Transverse colon (tissue), 3 donors: ENCODE measurements at regions not wholly inside any gene's neighbourhood (a gene's known extent, or its start where the extent isn't known, plus 50 kb on each side); places are given as distances from the start of the nearest gene placed in this dataset.

Experiments
- EP300 ChIP-seq: sonication (generic); formaldehyde crosslinking; IDR thresholded peaks from one replicate; pipeline ENCODE4 v1.6.1; 2017; ENCODE audit warnings: antibody characterized with exemption, low read depth
- TF ChIP-seq, protein P1 (sequence below), 5 experiments: fragments of 200-600 bp in 3 of 5; fragments of 450-650 bp in 2 of 5; sonication (generic) in 3 of 5; IDR thresholded peaks; 1 replicate in 2 of 5; 2 replicates in 3 of 5; pipeline ENCODE4 v1.5.1; 2016 to 2017; ENCODE audit warnings: antibody characterized with exemption in 5 of 5, inconsistent platforms in 3 of 5, mild to moderate bottlenecking in 2 of 5, moderate library complexity in 1 of 5

DNA sequence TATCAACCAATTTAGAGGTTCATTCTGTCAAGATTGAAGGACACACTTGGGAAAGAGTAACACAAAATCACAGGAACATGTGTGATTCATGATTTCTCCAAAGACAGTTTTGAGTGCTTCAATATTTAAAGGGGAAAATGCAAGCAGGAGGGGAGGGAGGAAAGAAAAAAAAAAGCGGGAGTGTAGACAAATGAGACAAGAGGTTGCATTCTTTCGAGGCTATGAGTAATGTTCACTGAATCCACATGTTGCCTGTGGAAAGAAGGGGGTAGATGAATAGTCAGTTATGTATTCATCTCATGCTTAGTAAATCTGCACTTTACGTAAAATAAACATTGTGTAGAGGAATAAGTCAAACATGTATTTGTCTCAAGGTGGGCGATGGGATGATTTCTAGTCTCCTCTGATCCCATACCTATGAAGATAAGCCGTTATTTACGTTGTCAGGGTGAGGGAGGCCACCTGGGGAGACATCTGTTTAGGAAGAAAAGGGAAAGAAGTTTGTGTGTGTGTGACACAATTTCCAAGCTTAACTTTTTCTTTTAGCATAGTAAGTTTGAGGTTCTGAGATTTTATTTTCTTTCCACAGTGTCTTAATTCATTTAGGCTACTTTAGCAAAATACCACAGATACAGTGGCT is 211.0 kb upstream of the ZC3H15 start:
- TF ChIP-seq, protein P1, sequence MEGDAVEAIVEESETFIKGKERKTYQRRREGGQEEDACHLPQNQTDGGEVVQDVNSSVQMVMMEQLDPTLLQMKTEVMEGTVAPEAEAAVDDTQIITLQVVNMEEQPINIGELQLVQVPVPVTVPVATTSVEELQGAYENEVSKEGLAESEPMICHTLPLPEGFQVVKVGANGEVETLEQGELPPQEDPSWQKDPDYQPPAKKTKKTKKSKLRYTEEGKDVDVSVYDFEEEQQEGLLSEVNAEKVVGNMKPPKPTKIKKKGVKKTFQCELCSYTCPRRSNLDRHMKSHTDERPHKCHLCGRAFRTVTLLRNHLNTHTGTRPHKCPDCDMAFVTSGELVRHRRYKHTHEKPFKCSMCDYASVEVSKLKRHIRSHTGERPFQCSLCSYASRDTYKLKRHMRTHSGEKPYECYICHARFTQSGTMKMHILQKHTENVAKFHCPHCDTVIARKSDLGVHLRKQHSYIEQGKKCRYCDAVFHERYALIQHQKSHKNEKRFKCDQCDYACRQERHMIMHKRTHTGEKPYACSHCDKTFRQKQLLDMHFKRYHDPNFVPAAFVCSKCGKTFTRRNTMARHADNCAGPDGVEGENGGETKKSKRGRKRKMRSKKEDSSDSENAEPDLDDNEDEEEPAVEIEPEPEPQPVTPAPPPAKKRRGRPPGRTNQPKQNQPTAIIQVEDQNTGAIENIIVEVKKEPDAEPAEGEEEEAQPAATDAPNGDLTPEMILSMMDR (IDR thresholded peaks at IDR 0.05), result no peak
- TF ChIP-seq EP300, result no peak
